SJSA1 (cell line): ENCODE measurements at regions not wholly inside any gene's neighbourhood (a gene's known extent, or its start where the extent isn't known, plus 50 kb on each side); places are given as distances from the start of the nearest gene placed in this dataset.

Source experiments
- DNase-seq, 2 experiments: peaks; one replicate each; pipeline ENCODE4 v3.0.0-alpha.2; 2015 to 2020; ENCODE audit warnings: low spot score in 2 of 2, low read depth in 1 of 2
- H3K27ac ChIP-seq: fragments of 250-450 bp; sonication (Bioruptor Pico); 2 replicates; pipeline ENCODE4 v1.5.1; 2020; ENCODE audit warnings: mild to moderate bottlenecking, moderate library complexity
- H3K27me3 ChIP-seq: fragments of 250-450 bp; sonication (Bioruptor Pico); replicated peaks from 2 replicates; pipeline ENCODE4 v1.5.1; 2020; ENCODE audit warnings: mild to moderate bottlenecking, moderate library complexity
- H3K36me3 ChIP-seq: fragments of 250-450 bp; sonication (Bioruptor Pico); 2 replicates; pipeline ENCODE4 v1.5.1; 2020; ENCODE audit warnings: mild to moderate bottlenecking
- H3K4me1 ChIP-seq: fragments of 250-450 bp; sonication (Bioruptor Pico); replicated peaks from 2 replicates; pipeline ENCODE4 v1.6.1; 2021; ENCODE audit warnings: mild to moderate bottlenecking
- H3K4me3 ChIP-seq: fragments of 250-450 bp; sonication (Bioruptor Pico); 2 replicates; pipeline ENCODE4 v1.5.1; 2020; ENCODE audit warnings: mild to moderate bottlenecking
- H3K9me3 ChIP-seq: fragments of 250-450 bp; sonication (Bioruptor Pico); replicated peaks from 2 replicates; pipeline ENCODE4 v1.5.1; 2020; ENCODE audit warnings: mild to moderate bottlenecking

DNA sequence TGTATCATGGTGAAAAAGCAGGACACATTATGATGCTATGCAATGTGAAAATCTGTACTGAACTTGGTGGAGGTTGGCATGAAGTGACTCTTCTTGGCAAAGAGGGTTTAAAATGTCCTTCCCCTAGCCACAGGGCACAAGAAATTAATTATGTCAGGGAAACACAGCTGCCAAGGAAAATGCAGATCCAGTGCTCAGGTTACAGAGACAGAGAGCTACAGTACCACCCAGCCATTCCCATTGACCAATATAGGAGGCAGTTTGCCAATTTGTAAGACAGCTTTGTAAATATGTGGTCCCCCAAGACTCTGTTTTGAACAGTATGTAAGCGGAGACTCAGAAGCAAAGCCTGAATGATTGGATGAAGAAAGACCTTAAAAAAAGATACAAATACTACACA lies 69.4 kb upstream of the KLF12 start:
- Histone ChIP-seq H3K4me3 (no peak overlapping the region), H3K36me3 (no peaks in the 10 kb centered on the region), H3K27me3 (no peaks in the 10 kb centered on the region), H3K4me1 (peaks cover 19% of the 10 kb centered on the region), H3K27ac (no peak overlapping the region), H3K9me3 (no peaks in the 10 kb centered on the region)
- no peak for DNase-seq

DNA sequence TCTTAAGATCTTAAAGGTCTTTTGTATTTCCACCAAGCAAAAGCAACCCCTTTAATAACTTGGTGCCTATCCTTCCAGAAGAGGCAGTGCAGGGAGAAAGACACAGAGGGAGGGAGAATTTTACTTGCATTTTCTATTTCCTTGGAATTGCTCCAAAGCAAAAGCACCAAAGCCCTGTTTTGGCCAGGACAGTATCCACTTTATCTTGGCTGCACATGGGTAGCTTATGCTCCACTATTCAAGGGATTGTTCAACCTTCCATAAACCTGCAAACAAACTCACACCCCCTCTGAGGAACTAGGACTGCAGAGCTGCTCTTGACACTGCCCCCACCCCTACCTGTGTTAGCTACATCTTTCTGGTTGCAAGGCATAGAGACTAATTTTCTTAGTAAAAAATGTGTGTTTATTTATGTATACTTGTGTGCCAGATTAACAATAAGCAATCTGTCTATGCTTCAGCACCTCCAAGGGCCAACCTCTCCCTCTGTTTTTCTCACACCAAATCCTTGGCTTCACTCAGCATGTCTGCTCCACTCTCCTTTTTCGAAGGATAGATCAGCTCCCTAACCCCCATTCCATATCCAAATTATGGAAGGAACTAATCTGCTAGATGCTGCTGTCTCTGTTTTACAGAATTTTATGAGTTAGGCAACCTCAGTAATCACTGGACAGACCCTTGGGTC lies 68.1 kb upstream of the KLF12 start:
- DNase-seq: no peak
- H3K9me3 ChIP-seq: no peaks in the 10 kb centered on the region
- no peaks in the 10 kb centered on the region for H3K36me3 ChIP-seq
- no peaks in the 10 kb centered on the region for H3K27me3 ChIP-seq
- peaks cover 18% of the 10 kb centered on the region for H3K4me1 ChIP-seq
- H3K27ac ChIP-seq: no peak overlapping the region
- H3K4me3 ChIP-seq: no peak overlapping the region

DNA sequence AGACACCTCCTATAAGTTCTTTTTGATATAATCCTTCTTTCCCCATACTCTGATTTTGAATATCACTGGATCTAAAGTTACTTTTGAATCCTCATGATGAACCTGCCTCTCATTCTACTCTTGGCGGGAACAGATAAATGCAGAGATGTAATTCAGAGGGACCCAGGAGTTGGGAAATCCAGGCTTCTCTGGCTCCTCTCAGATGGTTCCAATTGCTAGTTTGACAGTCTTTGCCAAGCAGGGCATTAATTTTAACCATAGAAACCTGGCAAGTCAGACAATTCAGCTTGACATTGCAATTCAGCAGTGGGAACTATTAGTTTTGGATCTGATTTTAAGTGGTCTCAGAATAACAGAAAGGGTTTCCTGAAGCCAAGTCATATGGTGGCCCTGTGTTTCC lies 67.3 kb upstream of the KLF12 start:
- Histone ChIP-seq H3K4me1 (peaks cover 11% of the 10 kb centered on the region), H3K27ac (no peak overlapping the region), H3K27me3 (no peaks in the 10 kb centered on the region), H3K36me3 (no peaks in the 10 kb centered on the region), H3K4me3 (no peak overlapping the region), H3K9me3 (no peaks in the 10 kb centered on the region)
- DNase-seq: no peak

DNA sequence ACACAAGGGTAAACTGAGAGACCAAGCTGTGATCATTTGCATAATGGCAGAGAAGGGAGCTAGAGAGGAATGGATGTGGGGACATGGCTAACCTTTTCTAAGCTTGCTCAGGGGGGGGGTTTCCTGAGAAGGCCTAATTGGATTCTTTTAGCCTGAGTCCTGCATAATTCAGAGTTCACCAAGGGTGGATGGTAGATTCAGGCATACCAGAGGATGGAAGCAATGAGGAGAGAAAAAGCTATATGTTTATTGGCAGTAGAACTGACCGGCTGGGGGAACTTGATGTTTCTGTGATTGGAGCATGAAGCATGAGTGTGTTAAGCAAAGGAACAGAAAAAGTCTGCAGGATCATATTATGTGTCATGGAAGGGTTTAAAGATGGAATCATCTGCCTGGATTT lies 65.9 kb upstream of the KLF12 start:
- H3K4me3 ChIP-seq: no peak overlapping the region
- H3K36me3 ChIP-seq: no peaks in the 10 kb centered on the region
- H3K4me1 ChIP-seq: no peaks in the 10 kb centered on the region
- H3K27ac ChIP-seq: no peak overlapping the region
- no peak for DNase-seq
- no peaks in the 10 kb centered on the region for H3K9me3 ChIP-seq
- H3K27me3 ChIP-seq: no peaks in the 10 kb centered on the region

DNA sequence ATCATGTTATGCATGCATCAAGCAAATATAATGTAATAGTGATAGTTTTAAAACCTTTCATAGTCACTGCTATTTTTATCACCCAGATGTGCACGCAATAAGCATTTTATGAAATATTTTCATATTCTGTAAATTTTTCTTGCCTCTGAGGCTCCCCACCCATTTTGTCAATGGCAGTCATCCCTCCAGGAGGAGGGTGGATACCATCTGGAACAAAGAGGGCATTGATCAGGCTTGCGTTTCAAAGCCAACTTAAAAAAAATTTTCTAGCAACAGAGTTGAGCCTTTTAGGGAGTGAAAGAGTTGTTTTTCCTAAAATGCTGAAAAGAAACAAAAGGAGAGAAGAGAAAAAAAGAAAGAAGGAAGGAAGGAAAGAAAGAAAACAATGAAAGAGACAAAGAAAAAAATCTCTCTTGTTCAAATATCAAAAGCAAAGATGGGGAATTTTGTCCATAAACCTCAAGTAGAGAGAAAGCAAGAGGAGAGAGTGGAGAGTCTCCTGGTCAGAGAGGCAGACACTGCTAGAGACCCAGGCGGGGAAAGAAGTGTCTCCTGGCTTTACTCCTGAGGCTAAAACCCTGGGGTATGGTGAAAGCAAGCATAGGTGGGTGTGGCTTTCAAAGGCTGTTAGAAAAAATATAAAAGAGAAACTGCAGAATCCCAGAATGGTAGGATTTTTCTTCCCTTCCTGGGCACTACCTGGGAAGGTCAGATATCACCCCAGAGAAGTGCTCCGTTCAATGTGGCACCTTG lies 63.6 kb upstream of the KLF12 start:
- DNase-seq: no peak
- Histone ChIP-seq H3K36me3 (no peaks in the 10 kb centered on the region), H3K27ac (no peak overlapping the region), H3K4me1 (no peaks in the 10 kb centered on the region), H3K27me3 (no peaks in the 10 kb centered on the region), H3K4me3 (no peak overlapping the region), H3K9me3 (no peaks in the 10 kb centered on the region)

DNA sequence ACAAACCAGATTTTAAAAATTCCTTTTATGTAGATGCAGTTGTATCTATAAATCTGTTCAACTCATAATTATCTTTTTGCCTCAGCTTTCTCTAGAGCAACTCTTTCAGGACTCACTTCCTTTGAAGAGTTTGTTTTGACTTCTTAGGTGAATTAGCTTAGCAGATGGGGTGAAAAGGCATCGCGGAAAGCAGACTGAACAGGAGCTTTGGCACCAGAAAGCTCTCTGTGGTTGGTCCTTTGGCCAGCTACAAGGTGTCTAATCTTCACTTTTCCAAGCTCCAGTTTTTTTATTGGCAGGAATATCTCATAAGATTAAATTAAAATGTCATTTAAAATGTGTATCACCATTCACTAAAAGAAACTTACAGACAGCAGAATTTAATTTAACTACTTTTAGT lies 60.6 kb upstream of the KLF12 start:
- Histone ChIP-seq H3K9me3 (no peaks in the 10 kb centered on the region), H3K27me3 (no peaks in the 10 kb centered on the region), H3K4me3 (no peak overlapping the region), H3K27ac (no peak overlapping the region), H3K36me3 (no peaks in the 10 kb centered on the region), H3K4me1 (no peaks in the 10 kb centered on the region)
- no peak for DNase-seq

DNA sequence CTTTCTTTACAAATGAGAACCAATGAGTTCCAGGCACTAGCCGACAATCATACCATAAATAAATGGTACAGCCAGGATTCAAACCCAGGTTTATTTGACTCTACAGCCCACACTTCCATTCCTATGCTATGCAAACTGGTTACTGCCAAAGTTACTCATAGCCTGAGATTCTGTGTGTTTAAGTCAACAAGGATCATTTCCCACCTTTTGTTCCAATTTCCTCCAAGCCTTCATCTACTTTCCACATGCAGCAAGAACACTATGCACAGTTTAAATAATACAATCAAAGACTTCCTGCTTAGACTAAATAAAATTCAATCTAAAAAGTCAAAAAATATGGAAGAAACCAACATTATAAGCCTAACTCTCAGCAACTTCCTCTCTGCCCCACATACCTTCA lies 59.2 kb upstream of the KLF12 start:
- DNase-seq: no peak
- Histone ChIP-seq H3K27ac (no peak overlapping the region), H3K36me3 (no peaks in the 10 kb centered on the region), H3K9me3 (no peaks in the 10 kb centered on the region), H3K4me1 (no peaks in the 10 kb centered on the region), H3K27me3 (no peaks in the 10 kb centered on the region), H3K4me3 (no peak overlapping the region)

DNA sequence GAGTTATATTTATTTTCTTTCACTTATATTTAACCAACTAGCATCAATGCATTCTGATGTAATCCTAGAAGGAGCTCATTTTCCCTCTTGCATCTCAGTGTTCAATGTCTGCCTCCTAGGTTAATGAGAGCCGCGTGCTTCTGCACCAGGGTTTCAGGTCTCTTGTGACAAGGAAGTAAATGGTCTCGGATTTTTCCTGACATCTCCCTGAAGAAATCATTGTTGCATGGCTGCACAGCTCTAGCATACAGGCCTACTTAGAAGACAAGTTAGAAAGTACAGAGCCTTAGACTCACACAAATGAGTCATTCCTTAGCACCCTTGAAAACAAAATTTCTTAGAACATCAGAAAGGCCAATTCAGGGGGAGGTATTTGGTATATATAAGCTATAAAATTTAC lies 57.2 kb upstream of the KLF12 start:
- no peaks in the 10 kb centered on the region for H3K9me3 ChIP-seq
- DNase-seq: no peak
- H3K4me1 ChIP-seq: peaks cover 5% of the 10 kb centered on the region; the same call in 1 of the 2 replicates
- no peaks in the 10 kb centered on the region for H3K36me3 ChIP-seq
- no peak overlapping the region for H3K27ac ChIP-seq
- H3K4me3 ChIP-seq: no peak overlapping the region
- no peaks in the 10 kb centered on the region for H3K27me3 ChIP-seq

DNA sequence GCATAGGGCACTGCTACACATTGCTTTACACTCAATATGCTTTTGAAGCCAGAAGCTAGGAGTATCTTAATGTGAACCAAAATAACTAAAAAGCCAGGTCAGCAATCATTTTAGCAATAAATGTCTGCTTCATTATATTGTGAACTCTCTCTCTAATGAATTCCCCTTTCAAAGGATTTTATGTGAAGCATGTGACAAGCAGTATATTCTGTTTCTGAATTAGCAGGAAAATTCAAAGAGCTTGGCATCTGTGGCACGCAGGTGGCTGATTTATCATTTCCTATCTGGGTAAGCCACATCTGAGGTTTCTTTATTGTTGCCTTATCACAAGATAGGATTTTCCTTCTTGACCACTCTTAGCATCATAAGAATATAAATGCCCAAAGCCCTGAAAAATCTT lies 56.8 kb upstream of the KLF12 start:
- no peaks in the 10 kb centered on the region for H3K9me3 ChIP-seq
- DNase-seq: no peak
- no peaks in the 10 kb centered on the region for H3K27me3 ChIP-seq
- H3K36me3 ChIP-seq: no peaks in the 10 kb centered on the region
- peaks cover 5% of the 10 kb centered on the region; the same call in 1 of the 2 replicates for H3K4me1 ChIP-seq
- no peak overlapping the region for H3K27ac ChIP-seq
- no peak overlapping the region for H3K4me3 ChIP-seq

DNA sequence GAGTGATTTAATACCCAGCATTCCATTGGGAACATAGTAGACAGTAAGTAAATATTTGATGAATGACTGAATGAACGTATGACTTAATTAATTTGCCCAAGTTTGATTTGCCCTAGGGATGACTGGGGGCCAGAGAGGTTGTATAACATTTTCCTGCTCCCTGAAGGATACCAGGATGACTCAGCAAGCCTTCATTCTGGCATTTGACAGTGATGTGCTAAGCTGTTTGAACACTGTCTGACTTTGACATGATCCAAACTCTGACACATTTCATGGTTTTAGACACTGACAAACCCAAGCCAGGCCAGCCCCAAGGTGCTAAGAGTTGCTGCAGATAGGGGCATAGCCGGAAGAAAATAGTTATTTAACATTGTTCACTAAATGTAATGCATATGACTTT lies 53.4 kb upstream of the KLF12 start:
- H3K36me3 ChIP-seq: no peaks in the 10 kb centered on the region
- no peaks in the 10 kb centered on the region for H3K9me3 ChIP-seq
- DNase-seq: no peak

DNA sequence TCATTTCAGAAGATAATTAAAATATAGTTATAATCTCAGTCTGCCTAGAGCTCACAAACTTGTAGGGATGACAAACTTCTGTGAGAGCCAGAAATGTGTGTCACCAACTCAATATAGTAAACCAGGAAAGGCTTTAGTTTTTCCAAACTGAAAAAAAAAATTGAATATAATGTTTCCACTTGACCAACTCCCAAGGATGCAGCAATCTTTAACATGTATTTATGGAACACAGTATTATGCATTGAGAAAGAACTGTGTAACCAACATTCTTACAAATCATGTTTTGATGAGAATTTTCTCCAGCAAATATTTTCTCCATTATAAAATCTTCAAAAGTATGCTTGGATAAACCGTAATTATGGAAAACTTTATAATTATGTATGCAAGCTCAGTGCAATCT lies 50.1 kb upstream of the KLF12 start:
- H3K27ac ChIP-seq: no peak overlapping the region
- no peak for DNase-seq
- H3K9me3 ChIP-seq: no peaks in the 10 kb centered on the region

More for the DNA sequence above, 53.4 kb upstream of the KLF12 start:
- Histone ChIP-seq H3K27me3 (no peaks in the 10 kb centered on the region), H3K27ac (no peak overlapping the region; the same call in 1 of the 2 replicates), H3K4me1 (peaks cover 5% of the 10 kb centered on the region; the same call in 1 of the 2 replicates), H3K4me3 (no peak overlapping the region)

More for the DNA sequence above, 50.1 kb upstream of the KLF12 start:
- Histone ChIP-seq H3K36me3 (no peaks in the 10 kb centered on the region), H3K27me3 (no peaks in the 10 kb centered on the region), H3K4me3 (no peak overlapping the region), H3K4me1 (peaks cover 5% of the 10 kb centered on the region; the same call in 1 of the 2 replicates)
